ENCODE measurements at regions not wholly inside any gene's neighbourhood (a gene's known extent, or its start where the extent isn't known, plus 50 kb on each side); places are given as distances from the start of the nearest gene placed in this dataset.

GRCh38 chr5:67802766-67803165 lies 412.8 kb upstream of the PIK3R1 start:
- Histone ChIP-seq H3K27ac (ENCODE audit: control insufficient read depth, insufficient read depth) (no peak overlapping the region), H3K4me1 (ENCODE audit: control insufficient read depth, insufficient read depth, low read length) (peaks cover 9% of the 10 kb centered on the region), H3K9ac (ENCODE audit: control insufficient read depth, insufficient read depth, low read length) (no peak overlapping the region), H3K4me2 (ENCODE audit: control insufficient read depth, insufficient read depth) (no peak overlapping the region), H2AFZ (ENCODE audit: control insufficient read depth, low read depth, low read length) (no peak overlapping the region), H3K4me3 (no peak overlapping the region), H3K9me3 (replicated peaks; ENCODE audit: control insufficient read depth, insufficient read depth, low read length) (peaks cover 4% of the 10 kb centered on the region), H3K79me2 (ENCODE audit: control insufficient read depth, insufficient read depth, low read length) (no peaks in the 10 kb centered on the region), H3K36me3 (ENCODE audit: control insufficient read depth in 2 of 2, insufficient read depth in 2 of 2, low read length in 1 of 2) (no peaks in the 10 kb centered on the region), H3K27me3 (replicated peaks in 1 of 2; ENCODE audit: control insufficient read depth in 2 of 2, insufficient read depth in 2 of 2, low read length in 1 of 2) (no peaks in the 10 kb centered on the region), H4K20me1 (ENCODE audit: control insufficient read depth, insufficient read depth) (no peaks in the 10 kb centered on the region)
- peak; percentile 81 for ATAC-seq
- no TSS peak for BruUV-seq (replicated peaks)
- in situ Hi-C loops (cut with MboI) (no loop called here), intact Hi-C loops (cut with micrococcal nuclease; ENCODE audit: unreplicated experiment) (no loop called here)
- ChIA-PET CTCF (no interaction called here), POLR2A (no interaction called here), SMC1A (ENCODE audit: uncharacterized antibody, unreplicated experiment) (no interaction called here), RAD21 (ENCODE audit: unreplicated experiment) (no interaction called here)
- FAIRE-seq, result no peak
- DNase-seq (ENCODE audit: low read depth, low spot score), result peak; percentile 51
- WGBS (ENCODE audit: insufficient coverage, insufficient replicate concordance, low lambda C conversion rate, missing lambda C conversion rate), result 0% methylated on average over 2 of the region's 2 CpGs
- TF ChIP-seq E2F4 (IDR thresholded peaks at IDR 0.05; ENCODE audit: low read depth, low read length) (no peak), JUNB (IDR thresholded peaks at IDR 0.05) (peak; percentile 57), MEF2A (IDR thresholded peaks at IDR 0.05; ENCODE audit: insufficient read depth, low read depth, low read length) (no peak), BCL11A (IDR thresholded peaks at IDR 0.05; ENCODE audit: low read depth, low read length) (no peak), RUNX3 (IDR thresholded peaks at IDR 0.05; ENCODE audit: low read length) (peak; percentile 65), RAD21 (IDR thresholded peaks at IDR 0.05; ENCODE audit: insufficient read depth, low read depth, low read length) (0 out of 2 replicates have a peak, but pooled peaks have one; percentile 3), BACH1 (IDR thresholded peaks at IDR 0.05; ENCODE audit: borderline replicate concordance) (no peak), NFIC (IDR thresholded peaks at IDR 0.05; ENCODE audit: low read depth, low read length) (peak; percentile 35; the same call in 1 of the 2 replicates), ZZZ3 (IDR thresholded peaks at IDR 0.05; ENCODE audit: control insufficient read depth, insufficient read length, low read depth) (no peak), IKZF2 (IDR thresholded peaks at IDR 0.05) (peak; percentile 30 to 37; a peak in 3 of 4 replicates), BHLHE40 (IDR thresholded peaks at IDR 0.05; ENCODE audit: borderline replicate concordance in 1 of 2, low read depth in 2 of 2, low read length in 1 of 2) (no peak), ZNF384 (IDR thresholded peaks at IDR 0.05; ENCODE audit: borderline replicate concordance, low read depth, low read length) (no peak), STAT1 (conservative IDR thresholded peaks at IDR 0.05) (no peak), ATF7 (IDR thresholded peaks at IDR 0.05; ENCODE audit: low read depth) (0 out of 2 replicates have a peak, but pooled peaks have one; percentile 17), SKIL (IDR thresholded peaks at IDR 0.05; ENCODE audit: low read depth, poor library complexity, severe bottlenecking) (peak; percentile 45), IKZF1 (conservative IDR thresholded peaks at IDR 0.05) (no peak), SREBF1 (IDR thresholded peaks at IDR 0.05; ENCODE audit: low read length) (no peak), GABPA (IDR thresholded peaks at IDR 0.05; ENCODE audit: low read depth) (no peak), FOXM1 (IDR thresholded peaks at IDR 0.05; ENCODE audit: low read depth, low read length) (no peak), TCF7 (IDR thresholded peaks at IDR 0.05; ENCODE audit: borderline replicate concordance) (peak; percentile 77), FOXK2 (IDR thresholded peaks at IDR 0.05) (no peak), SMAD1 (IDR thresholded peaks at IDR 0.05; ENCODE audit: low read depth, partially characterized antibody) (no peak), SMC3 (IDR thresholded peaks at IDR 0.05; ENCODE audit: borderline replicate concordance, low read length) (no peak), EED (IDR thresholded peaks at IDR 0.05; ENCODE audit: low read depth) (no peak), ZNF274 (IDR thresholded peaks at IDR 0.05; ENCODE audit: insufficient read depth, insufficient read length) (no peak)
- TF ChIP-seq, protein P1, sequence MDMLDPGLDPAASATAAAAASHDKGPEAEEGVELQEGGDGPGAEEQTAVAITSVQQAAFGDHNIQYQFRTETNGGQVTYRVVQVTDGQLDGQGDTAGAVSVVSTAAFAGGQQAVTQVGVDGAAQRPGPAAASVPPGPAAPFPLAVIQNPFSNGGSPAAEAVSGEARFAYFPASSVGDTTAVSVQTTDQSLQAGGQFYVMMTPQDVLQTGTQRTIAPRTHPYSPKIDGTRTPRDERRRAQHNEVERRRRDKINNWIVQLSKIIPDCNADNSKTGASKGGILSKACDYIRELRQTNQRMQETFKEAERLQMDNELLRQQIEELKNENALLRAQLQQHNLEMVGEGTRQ (IDR thresholded peaks at IDR 0.05; ENCODE audit: borderline replicate concordance, low read depth, low read length), result no peak
